Immature natural killer cell (primary cell): ENCODE measurements at regions not wholly inside any gene's neighbourhood (a gene's known extent, or its start where the extent isn't known, plus 50 kb on each side); places are given as distances from the start of the nearest gene placed in this dataset.
"Not testable (repeated sequence)": the region's sequence is repeated elsewhere in the genome, so short reads cannot be mapped to it uniquely, and the experiment has no call there.

Experiments used
- DNase-seq, 3 donors: peaks; one replicate each; pipeline ENCODE4 v3.0.0; 2022; ENCODE audit warnings: mixed read lengths in 1 of 3
- H3K27ac Mint-ChIP-seq, 6 donors: one replicate each; pipeline ENCODE4 v1.8.0; 2020; ENCODE audit warnings: mixed read lengths in 6 of 6, mild to moderate bottlenecking in 5 of 6, inconsistent platforms in 4 of 6, moderate library complexity in 3 of 6
- H3K27me3 Mint-ChIP-seq, 3 donors: one replicate each; pipeline ENCODE4 v1.8.0; 2020 to 2021; ENCODE audit warnings: low read depth in 3 of 3, mild to moderate bottlenecking in 3 of 3, mixed read lengths in 3 of 3, moderate library complexity in 3 of 3, inconsistent platforms in 1 of 3
- H3K36me3 Mint-ChIP-seq, 3 donors: one replicate each; pipeline ENCODE4 v1.8.0; 2020; ENCODE audit warnings: mixed read lengths in 3 of 3, inconsistent platforms in 2 of 3, mild to moderate bottlenecking in 2 of 3
- H3K4me1 Mint-ChIP-seq, 2 donors: one replicate each; pipeline ENCODE4 v1.8.0; 2020; ENCODE audit warnings: inconsistent platforms in 2 of 2, mild to moderate bottlenecking in 2 of 2, mixed read lengths in 2 of 2, moderate library complexity in 1 of 2
- H3K4me3 Mint-ChIP-seq, 5 donors: one replicate each; pipeline ENCODE4 v1.8.0; 2020; ENCODE audit warnings: mild to moderate bottlenecking in 5 of 5, mixed read lengths in 5 of 5, inconsistent platforms in 3 of 5, moderate library complexity in 3 of 5
- H3K9me3 Mint-ChIP-seq, 6 donors: one replicate each; pipeline ENCODE4 v1.8.0; 2020; ENCODE audit warnings: mild to moderate bottlenecking in 6 of 6, mixed read lengths in 6 of 6, inconsistent platforms in 4 of 6, moderate library complexity in 3 of 6

GRCh38 chr7:149553991-149554390 is 56.4 kb upstream of the ZNF746 start:
- H3K36me3 Mint-ChIP-seq = peaks cover 22 to 52% (median 28%) of the 10 kb centered on the region in 3 donors
- H3K4me3 Mint-ChIP-seq, DNase-seq, H3K27me3 Mint-ChIP-seq, H3K4me1 Mint-ChIP-seq, H3K27ac Mint-ChIP-seq, H3K9me3 Mint-ChIP-seq: not testable (repeated sequence)

DNA sequence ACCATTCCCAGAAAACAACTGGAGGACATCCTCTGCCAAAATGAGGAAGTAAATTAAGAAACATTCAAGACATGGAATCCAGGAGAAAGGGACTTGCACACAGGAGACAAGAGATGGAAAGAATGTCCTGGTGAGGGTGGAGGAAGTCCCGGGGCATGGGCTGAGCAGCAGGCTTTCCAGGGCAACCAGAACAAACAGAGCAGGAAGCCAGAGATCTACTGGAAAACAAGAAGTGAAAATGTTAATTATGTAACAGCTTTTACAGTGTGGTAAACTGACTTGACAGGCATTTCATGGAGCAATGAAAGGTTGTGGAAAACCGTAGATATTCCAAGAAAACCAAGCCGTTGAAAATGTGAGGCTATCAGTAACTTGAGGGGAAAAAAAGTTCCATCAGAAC is 55.2 kb upstream of the ZNF746 start:
- H3K4me1 Mint-ChIP-seq = no peaks in the 10 kb centered on the region
- no peak overlapping the region for H3K4me3 Mint-ChIP-seq
- no peak for DNase-seq
- H3K36me3 Mint-ChIP-seq = peaks cover 27 to 63% (median 34%) of the 10 kb centered on the region in 3 donors
- H3K27me3 Mint-ChIP-seq = no peaks in the 10 kb centered on the region
- H3K27ac Mint-ChIP-seq = peak overlapping the region in 2 of 6 donors; percentile 24 to 84
- no peaks in the 10 kb centered on the region for H3K9me3 Mint-ChIP-seq
